ENCODE measurements at regions not wholly inside any gene's neighbourhood (a gene's known extent, or its start where the extent isn't known, plus 50 kb on each side); places are given as distances from the start of the nearest gene placed in this dataset.

DNA sequence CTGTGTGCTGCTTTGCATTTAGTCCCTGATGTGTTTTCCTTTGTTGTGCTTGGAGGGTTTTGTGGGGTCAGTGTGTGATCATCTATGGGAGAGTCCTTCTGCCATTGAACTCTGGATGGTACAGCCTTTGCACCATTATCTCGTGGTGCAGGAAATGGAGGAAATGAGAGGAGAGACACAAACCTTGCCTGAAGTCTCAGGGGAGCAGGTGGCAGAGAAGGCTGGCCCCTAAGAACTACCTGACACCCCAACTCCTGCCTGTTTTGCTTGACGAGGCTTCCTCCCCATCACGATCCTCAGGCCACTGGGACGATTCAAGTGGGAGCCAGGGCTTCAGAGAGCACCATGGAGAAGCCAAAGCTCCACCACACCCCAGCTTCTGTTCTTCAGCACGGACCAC is 1316.4 kb downstream of the TBC1D22A start:
- in situ Hi-C loops (cut with HindIII; ENCODE audit: low sequenced_read_pairs) = no loop called here
- no peak overlapping the region for H3K4me3 ChIP-seq (ENCODE audit: low read depth, low read length)
- TF ChIP-seq, protein P1, sequence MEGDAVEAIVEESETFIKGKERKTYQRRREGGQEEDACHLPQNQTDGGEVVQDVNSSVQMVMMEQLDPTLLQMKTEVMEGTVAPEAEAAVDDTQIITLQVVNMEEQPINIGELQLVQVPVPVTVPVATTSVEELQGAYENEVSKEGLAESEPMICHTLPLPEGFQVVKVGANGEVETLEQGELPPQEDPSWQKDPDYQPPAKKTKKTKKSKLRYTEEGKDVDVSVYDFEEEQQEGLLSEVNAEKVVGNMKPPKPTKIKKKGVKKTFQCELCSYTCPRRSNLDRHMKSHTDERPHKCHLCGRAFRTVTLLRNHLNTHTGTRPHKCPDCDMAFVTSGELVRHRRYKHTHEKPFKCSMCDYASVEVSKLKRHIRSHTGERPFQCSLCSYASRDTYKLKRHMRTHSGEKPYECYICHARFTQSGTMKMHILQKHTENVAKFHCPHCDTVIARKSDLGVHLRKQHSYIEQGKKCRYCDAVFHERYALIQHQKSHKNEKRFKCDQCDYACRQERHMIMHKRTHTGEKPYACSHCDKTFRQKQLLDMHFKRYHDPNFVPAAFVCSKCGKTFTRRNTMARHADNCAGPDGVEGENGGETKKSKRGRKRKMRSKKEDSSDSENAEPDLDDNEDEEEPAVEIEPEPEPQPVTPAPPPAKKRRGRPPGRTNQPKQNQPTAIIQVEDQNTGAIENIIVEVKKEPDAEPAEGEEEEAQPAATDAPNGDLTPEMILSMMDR (IDR thresholded peaks at IDR 0.05; ENCODE audit: low read depth, low read length, missing control alignments) = no peak
- DNase-seq (ENCODE audit: low read depth) = no peak

GRCh38 chr22:48077699-48078098 is 1315.2 kb downstream of the TBC1D22A start:
- TF ChIP-seq, protein P1 (IDR thresholded peaks at IDR 0.05; ENCODE audit: low read depth, low read length, missing control alignments) = no peak
- in situ Hi-C loops (cut with HindIII; ENCODE audit: low sequenced_read_pairs) = no loop called here

GRCh38 chr22:48076008-48076407 is 1313.6 kb downstream of the TBC1D22A start:
- no peak overlapping the region for H3K4me3 ChIP-seq (ENCODE audit: low read depth, low read length)
- no peak for DNase-seq (ENCODE audit: low read depth)
- TF ChIP-seq, protein P1 (IDR thresholded peaks at IDR 0.05; ENCODE audit: low read depth, low read length, missing control alignments) = no peak
- in situ Hi-C loops (cut with HindIII; ENCODE audit: low sequenced_read_pairs) = no loop called here

More at GRCh38 chr22:48077699-48078098, 1315.2 kb downstream of the TBC1D22A start:
- H3K4me3 ChIP-seq (ENCODE audit: low read depth, low read length) = no peak overlapping the region
- no peak for DNase-seq (ENCODE audit: low read depth)

DNA sequence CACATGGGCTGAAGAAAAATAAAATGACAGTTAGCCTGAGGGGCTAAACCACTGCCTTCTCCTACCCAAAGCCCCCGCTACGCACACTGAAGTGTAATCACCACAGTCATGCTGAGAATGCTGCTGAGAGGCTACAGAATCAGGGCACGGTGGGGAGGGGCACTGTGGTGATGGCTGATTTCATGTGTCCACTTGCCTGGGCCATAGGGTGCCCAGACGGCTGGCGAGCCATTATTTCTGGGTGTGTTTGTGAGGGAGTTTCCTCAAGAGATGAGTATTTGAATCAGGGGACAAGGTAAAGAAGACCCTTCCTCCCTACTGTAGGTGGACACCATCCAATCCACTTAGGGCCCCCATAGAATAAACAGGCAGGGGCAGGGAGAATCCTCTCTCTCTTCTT is 1313.2 kb downstream of the TBC1D22A start:
- TF ChIP-seq, protein P1 (IDR thresholded peaks at IDR 0.05; ENCODE audit: low read depth, low read length, missing control alignments) = no peak
- DNase-seq (ENCODE audit: low read depth) = no peak
- in situ Hi-C loops (cut with HindIII; ENCODE audit: low sequenced_read_pairs) = no loop called here
- H3K4me3 ChIP-seq (ENCODE audit: low read depth, low read length) = no peak overlapping the region

DNA sequence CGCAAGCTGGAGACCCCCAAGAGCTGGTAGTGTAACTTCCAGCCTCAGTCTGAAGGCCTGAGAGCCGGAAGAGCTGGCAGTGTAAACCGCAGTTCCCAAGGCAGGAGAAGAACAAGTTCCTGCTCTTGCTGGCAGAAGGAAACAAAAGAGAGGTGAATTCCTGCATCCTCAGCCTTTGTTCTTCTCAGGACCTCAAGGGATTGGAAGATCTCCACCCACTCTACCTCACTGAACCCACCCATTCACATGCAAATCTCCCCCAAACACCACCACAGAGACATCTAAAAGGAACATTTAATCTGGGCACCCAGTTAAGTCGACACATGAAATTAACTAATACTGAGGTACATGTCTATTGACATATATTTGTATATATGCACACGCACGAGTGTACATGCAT is 1310.3 kb downstream of the TBC1D22A start:
- in situ Hi-C loops (cut with HindIII; ENCODE audit: low sequenced_read_pairs) = no loop called here
- DNase-seq (ENCODE audit: low read depth) = no peak
- TF ChIP-seq, protein P1 (IDR thresholded peaks at IDR 0.05; ENCODE audit: low read depth, low read length, missing control alignments) = no peak
- H3K4me3 ChIP-seq (ENCODE audit: low read depth, low read length) = no peak overlapping the region

GRCh38 chr22:48071828-48072227 is 1309.4 kb downstream of the TBC1D22A start:
- no peak for DNase-seq (ENCODE audit: low read depth)
- TF ChIP-seq, protein P1 (IDR thresholded peaks at IDR 0.05; ENCODE audit: low read depth, low read length, missing control alignments) = no peak
- in situ Hi-C loops (cut with HindIII; ENCODE audit: low sequenced_read_pairs) = no loop called here
- H3K4me3 ChIP-seq (ENCODE audit: low read depth, low read length) = no peak overlapping the region

DNA sequence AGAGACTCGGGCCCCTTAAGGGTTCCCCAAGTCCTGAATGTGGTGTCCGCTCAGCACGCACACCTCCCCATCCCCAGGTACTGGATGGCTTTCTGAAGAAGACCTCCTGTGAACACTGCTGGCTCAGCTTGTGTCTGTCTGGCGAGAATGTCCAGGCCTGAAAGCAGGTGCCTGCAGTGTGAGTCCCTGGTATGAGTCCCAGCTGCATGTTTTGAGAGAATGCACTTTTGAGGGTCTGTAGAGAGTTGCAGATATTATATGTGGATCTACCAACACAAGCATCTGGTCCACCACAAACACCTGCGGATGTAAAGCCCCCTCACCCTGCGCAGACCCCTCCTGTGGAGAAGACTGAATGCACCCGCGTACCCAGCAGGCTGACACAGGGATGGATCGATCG is 1308.9 kb downstream of the TBC1D22A start:
- TF ChIP-seq, protein P1 (IDR thresholded peaks at IDR 0.05; ENCODE audit: low read depth, low read length, missing control alignments) = no peak
- no peak overlapping the region for H3K4me3 ChIP-seq (ENCODE audit: low read depth, low read length)
- no peak for DNase-seq (ENCODE audit: low read depth)
- in situ Hi-C loops (cut with HindIII; ENCODE audit: low sequenced_read_pairs) = no loop called here
